NOMO-1 (cell line): ENCODE measurements at regions not wholly inside any gene's neighbourhood (a gene's known extent, or its start where the extent isn't known, plus 50 kb on each side); places are given as distances from the start of the nearest gene placed in this dataset.

Experiments used
- DNase-seq, 2 experiments: peaks; one replicate each; lab custom pipeline; 2025; ENCODE audit not compliant: unreplicated experiment in 2 of 2; lab: John Stamatoyannopoulos, UW

- DNase-seq, result no peak
These were observed 87.5 kb upstream of the RCN1 start for GRCh38 chr11:32003335-32003734.

- DNase-seq, result no peak
These were observed 88.6 kb upstream of the RCN1 start for GRCh38 chr11:32002311-32002710.

- no peak for DNase-seq
These were observed 92.9 kb upstream of the RCN1 start for GRCh38 chr11:31997955-31998354.

GRCh38 chr11:31996159-31996881 lies 94.6 kb upstream of the RCN1 start:
- no peak for DNase-seq

- DNase-seq, result no peak
These were observed 95.3 kb upstream of the RCN1 start for GRCh38 chr11:31995525-31996094.

GRCh38 chr11:31995032-31995431 lies 95.8 kb upstream of the RCN1 start:
- DNase-seq, result no peak

GRCh38 chr11:31987118-31988005 lies 103.5 kb upstream of the RCN1 start:
- no peak for DNase-seq

- DNase-seq, result no peak
These were observed 104.5 kb upstream of the RCN1 start for GRCh38 chr11:31986201-31986889.

- DNase-seq, result no peak
These were observed 109.4 kb upstream of the RCN1 start for GRCh38 chr11:31981457-31981856.

- no peak for DNase-seq
These were observed 113.5 kb upstream of the RCN1 start for GRCh38 chr11:31977343-31977742.

- DNase-seq, result no peak
These were observed 116.3 kb upstream of the RCN1 start for GRCh38 chr11:31974366-31975136.

GRCh38 chr11:31973172-31973571 lies 117.7 kb upstream of the RCN1 start:
- DNase-seq, result no peak

GRCh38 chr11:31972623-31973022 lies 118.3 kb upstream of the RCN1 start:
- DNase-seq, result no peak

- no peak for DNase-seq
These were observed 121.5 kb upstream of the RCN1 start for GRCh38 chr11:31969359-31969702.

- no peak for DNase-seq
These were observed 122.2 kb upstream of the RCN1 start for GRCh38 chr11:31968461-31969358.

- DNase-seq, result no peak
These were observed 123.3 kb upstream of the RCN1 start for GRCh38 chr11:31967404-31968130.

GRCh38 chr11:31966846-31967245 lies 124.0 kb upstream of the RCN1 start:
- DNase-seq, result no peak

- no peak for DNase-seq
These were observed 126.7 kb upstream of the RCN1 start for GRCh38 chr11:31964181-31964580.

GRCh38 chr11:31960126-31960525 lies 130.7 kb upstream of the RCN1 start:
- DNase-seq, result no peak
